Stimulated activated CD4-positive, alpha-beta T cell treated with anti-CD3 and anti-CD28 coated beads, TNF-alpha, amount 100 ng/mL, for 48 hours (primary cell): ENCODE measurements at regions not wholly inside any gene's neighbourhood (a gene's known extent, or its start where the extent isn't known, plus 50 kb on each side); places are given as distances from the start of the nearest gene placed in this dataset.
"Not testable (repeated sequence)": the region's sequence is repeated elsewhere in the genome, so short reads cannot be mapped to it uniquely, and the experiment has no call there.

ENCODE experiments used
- DNase-seq, 3 donors: peaks; one replicate each; pipeline ENCODE4 v3.0.0-alpha.2; 2020; ENCODE audit warnings: low read depth in 3 of 3

DNA sequence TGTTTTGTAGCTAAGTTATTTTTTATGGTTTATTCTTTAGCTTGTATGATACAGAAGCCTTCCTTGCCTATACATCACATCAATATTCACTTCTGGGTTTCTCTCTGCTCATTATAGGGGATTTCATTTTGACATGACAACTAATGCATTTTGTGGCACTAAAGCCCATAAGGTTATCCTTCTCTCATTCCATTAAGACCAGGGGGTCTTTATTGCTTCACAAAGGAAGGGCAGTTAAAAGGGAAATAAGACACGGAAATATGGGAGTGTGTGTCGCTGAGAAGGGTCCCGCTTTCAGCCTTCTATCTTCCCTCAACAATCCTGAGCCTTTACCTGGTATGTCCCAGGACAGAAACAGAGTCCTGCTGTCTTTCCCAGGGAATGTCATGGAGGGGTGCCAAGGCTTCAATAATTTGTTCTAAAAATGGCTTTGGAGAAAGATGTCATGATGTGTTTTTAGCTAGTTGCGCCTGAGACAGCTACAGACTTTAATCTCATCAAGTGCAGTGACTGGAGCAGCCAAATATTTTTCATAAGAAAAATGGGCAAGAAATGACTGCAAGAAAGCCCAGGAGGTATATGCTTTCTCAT, 1145.4 kb upstream of the TMEM132C start:
- DNase-seq, result no peak

DNA sequence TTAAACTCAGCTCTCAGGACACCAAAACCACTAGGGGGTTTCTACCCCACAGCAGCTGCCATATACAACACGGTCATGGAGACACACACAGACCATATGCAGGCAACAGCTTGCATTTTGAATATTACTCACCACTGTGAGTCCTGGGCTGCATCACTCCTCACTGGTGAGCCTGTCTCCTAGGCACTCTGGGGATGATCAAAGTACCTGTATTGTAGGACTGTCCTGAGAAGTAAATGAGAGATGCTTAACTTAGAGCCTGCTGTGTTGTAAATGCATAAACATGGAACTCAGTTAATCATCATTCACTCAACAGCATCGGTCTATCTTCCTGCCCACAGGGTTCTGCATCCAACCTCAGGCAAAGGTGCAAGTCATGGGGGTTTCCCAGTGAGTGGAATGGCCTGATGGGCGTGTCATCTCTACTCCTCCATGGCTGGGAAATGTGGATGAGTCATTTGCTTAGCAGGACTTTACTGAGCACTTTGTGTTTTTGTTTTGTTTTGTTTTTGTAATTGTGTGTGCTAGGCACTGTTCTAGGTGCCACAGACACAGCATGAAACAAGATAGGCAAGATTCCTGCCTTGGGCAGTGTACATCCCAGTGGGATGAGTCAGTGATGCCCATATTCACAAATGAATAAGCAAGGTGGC, 1141.2 kb upstream of the TMEM132C start:
- peak in 2 of 3 donors; percentile 24 to 50 for DNase-seq

DNA sequence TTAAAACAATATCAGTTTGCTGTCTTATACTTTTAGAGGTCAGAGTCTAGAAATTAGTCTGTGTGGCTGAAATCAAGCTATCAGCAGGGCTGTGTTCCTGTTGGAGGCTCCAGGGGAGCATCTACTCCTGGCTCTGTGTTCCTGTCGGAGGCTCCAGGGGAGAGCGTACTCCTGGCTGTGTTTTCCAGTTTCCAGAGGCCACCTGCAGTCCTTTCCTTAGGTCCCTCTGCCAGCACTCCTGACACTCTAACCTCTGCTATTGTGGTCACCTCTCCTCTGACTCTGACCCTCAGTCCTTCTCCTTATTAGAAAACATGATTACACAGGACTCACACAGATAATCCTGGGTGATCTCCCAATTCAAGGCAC, 1140.7 kb upstream of the TMEM132C start:
- no peak for DNase-seq

DNA sequence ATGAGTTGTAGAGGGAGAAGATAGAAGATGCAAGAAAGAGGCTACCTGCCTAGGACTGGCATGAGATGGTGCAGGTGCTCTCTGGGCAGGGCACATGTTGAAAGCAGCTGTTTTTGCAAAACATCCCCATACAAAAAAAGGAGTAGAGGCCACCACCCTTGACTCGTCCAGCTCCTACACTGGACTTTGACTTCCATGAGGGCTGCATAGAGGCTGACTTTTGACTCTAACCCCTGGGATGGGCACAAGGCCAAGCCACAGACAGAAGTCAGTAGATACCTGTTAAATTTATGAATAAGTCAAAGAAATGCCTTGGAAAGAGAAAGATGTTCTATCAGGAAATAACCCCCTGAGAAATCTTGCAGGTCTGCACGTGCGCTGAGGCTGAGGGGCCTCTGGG, 1139.1 kb upstream of the TMEM132C start:
- DNase-seq, result no peak

DNA sequence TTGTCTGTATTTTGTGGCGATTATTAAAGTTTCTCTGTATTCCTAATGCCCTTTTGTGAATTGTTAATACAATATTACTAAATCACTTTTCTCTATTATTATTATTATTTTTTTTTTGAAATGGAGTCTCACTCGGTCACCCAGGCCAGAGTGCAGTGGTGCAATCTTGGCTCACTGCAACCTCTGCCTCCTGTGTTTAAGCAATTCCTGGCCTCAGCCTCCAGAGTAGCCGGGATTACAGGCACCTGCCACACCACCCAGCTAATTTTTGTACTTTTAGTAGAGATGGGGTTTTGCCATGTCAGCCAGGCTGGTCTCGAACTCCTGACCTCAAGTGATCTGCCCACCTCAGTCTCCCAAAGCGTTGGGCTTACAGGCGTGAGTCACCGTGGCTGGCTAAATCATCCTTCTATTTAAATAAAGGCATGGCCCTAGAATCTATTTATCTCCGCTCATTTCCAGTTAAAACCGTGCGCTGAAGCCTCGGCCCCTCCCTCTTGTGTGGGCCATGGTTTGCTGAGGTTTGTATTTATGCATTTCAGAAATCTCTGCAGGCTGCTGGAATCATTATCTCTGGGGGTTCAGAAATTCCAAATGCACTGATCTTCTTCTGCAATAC, 1136.4 kb upstream of the TMEM132C start:
- no peak for DNase-seq

DNA sequence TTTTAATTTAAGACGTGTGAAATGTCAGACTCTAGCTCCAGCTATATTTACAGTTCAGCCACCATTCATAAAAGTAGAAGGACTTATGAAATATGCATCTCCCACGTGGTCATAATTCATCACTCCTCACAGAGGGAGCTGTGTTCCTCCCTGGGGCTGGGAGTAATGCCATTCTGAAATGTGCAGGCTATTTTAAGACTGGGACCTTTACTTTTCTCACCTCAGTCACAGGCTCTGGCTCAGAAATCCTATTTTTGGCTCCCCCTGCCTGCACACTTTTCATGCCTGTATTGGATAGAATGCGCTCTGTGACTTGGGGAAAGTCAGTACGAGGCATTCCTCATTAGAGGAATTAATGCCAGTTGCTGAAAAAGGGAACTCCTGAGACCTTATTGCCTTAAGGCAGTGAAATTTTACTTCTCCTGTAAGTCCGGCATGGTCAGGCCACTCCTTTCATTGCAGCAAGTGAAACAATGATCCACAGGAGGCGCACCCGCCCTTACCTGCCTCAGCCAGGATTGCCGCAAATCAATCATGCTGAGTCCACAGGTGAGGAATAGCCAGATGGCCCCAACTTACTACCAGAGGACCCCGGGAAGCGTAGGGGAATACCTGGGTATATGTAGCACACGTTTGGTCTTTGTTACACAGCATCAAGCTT, 1133.2 kb upstream of the TMEM132C start:
- DNase-seq, result no peak

DNA sequence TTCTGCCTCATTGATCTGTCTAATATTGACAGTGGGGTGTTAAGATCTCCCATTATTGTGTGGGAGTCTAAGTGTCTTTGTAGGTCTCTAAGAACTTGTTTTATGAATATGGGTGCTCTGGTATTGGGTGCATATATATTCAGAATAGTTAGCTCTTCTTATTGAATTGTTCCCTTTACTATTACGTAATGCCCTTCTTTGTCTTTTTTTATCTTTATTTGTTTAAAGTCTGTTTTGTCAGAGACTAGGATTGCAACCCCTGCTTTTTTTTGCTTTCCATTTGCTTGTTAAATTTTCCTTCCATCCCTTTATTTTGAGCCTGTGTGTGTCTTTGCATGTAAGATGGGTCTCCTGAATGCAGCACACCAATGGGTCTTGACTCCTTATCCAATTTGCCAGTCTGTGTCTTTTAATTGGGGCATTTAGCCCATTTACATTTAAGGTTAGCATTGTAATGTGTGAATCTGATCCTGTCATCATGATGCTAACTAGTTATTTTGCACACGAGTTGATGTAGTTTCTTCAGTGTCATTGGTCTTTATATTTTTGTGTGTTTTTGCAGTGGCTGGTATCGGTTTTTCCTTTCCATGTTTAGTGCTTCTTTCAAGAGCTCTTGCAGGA, 1126.0 kb upstream of the TMEM132C start:
- DNase-seq, result not testable (repeated sequence)

DNA sequence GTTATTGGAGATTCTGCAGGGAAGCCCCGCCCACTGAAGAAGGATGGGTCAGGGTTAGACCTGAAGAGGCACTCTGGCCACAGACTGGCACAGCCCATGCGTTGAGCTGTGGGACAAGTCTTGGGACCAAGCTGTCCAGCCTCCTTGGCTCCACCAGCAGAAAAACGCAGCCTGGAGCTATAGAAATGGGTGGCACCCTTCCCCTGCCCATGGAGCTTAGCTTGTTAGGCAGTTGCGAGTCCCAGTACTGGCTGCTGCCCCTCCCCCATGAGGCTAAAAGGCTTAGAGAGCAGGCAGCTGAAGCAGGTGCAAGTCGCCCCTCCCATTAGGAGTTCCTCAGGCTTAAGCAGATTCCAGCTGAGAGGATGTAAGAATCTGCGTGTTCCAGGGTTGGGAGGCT, 1124.0 kb upstream of the TMEM132C start:
- DNase-seq, result no peak

DNA sequence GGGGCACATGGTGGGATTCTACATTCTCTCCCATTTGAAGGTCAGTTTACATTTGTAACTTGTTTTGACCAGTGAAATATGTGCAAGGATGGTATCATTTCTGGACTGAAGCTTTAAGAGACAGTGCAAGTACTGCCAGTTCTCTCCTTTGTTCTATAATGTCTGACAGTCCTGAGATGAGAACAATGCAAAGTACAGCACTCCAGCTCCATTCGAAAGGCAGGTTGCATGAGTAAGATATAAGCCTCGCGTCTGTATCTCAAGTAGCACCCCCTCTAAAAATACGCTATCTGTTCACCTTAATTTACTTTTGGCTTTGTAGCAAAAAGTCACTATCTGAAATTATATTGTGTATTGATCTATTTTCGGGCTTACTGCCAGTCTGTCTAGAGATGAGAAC, 1122.2 kb upstream of the TMEM132C start:
- no peak for DNase-seq

DNA sequence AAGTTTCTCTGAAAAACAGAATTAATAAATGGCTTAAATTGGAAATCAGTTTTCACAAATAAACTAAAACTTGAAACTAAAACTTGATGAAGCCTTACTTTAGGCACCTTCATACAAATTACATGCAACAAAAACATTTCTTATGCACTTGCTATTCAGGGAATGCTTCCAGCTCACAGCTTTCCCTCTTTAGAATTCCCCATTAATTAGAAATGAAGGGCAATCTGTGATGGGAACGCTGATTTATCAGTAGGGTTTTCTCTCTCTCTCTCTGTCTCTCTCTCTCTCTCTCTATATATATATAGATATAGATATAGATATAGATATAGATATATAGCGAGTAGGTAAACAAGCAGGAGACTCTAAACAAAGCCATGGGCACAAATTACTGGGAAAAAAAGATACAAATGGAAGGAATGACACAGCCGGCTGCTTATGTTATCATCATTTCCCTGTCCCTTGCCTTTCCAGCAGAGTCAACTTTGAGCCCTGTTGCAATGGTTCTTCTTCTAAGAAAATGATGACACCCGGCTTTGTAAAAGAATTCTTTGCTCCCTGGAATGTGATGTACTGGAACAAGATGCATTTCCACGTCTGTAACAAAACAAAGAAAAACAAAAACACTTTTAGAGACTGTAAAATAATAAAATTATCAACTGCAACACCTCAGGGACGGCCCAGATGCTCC, 1121.6 kb upstream of the TMEM132C start:
- no peak for DNase-seq

DNA sequence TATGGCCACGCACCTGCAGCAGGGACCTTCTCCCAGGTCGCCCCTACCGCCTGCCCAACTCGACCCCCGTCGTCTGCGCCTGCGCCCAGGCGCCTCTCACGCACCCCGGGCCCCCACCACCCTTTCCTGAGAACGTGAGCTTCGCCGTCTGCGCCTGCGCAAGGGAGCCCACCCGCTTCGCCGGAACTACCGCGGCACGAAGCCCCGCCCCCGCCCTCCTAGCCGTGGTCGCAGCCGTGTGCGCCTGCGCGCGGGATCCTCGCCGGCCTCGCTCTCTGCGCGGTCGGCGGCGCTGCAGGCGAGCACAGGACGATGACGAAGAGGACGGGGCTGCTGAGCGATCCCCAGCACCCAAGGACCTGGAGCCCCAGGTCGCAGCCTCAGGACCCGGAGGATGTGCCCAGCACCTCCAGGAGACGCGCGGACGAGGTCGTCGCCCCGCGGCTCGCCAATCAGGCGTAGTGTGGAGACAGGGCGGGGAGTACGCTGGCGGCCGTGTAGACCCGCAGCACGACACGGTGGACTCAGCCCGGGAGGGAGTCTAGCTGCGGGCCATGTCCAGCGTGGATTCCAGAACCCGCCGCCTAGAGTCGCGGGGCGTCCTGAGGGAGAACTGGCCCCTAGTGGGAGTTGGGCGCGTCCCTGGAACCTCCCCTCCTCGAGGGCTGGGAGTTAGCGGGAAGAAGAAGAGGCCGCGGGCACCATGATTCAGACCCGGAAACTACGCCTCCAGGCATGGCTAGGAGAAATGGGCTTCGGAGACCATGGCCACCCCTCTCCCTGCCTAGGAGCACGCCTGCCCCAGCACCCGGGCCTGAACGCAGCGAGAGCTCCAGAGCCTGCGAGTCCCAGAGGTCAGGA, 1120.8 kb upstream of the TMEM132C start:
- DNase-seq, result peak; percentile 32 to 74 (median 56)

DNA sequence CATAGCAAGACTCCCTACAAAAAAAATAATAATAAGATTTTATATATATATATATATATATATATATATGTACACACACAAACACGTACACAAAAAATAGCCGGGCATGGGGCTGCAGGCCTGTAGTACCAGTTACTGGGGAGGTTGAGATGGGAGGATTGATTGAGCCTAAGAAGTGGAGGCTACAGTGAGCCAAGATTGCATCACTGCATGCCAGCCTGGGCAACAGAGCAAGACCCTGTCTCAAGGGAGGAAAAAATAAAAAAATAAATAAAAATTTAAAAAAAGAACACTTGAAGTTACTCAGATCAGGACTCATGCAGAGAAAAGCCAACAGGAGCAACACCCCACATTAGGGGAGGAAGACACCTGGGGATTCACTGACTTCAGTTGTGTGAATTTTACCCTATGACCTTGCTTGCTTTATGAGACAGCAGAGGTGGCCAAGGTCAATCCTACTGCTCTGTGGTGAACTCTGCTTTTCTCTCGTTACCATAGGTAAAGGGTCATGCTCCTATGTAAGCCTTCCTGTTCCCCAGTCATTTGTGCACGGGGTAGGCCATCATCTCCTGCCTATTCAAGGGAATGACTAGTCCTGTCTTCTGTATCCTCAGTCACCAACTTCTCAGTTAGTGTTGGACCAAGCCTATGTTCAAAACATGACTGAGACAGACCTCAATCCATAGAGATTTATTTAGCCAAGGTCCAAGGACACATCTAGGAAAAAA, 1119.8 kb upstream of the TMEM132C start:
- DNase-seq, result no peak

DNA sequence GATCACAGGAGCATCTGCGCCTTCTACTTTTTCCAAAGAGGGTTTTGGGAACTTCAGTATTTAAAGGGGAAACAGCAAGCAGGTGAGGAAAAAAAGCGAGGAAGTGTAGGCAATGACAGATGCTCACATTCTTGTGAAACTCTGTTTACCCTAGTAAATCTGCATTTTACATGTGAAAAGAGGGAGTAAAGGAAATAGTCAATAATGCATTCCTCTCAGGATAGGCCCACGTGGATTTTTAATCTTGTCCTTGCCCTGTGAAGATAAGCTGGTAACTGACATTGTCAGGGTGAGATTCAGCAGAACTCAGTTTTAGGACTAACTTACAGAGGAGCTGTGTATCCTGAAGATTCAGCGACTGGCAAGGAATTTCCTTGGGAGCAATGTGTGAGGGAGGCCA, 1119.2 kb upstream of the TMEM132C start:
- DNase-seq, result no peak

DNA sequence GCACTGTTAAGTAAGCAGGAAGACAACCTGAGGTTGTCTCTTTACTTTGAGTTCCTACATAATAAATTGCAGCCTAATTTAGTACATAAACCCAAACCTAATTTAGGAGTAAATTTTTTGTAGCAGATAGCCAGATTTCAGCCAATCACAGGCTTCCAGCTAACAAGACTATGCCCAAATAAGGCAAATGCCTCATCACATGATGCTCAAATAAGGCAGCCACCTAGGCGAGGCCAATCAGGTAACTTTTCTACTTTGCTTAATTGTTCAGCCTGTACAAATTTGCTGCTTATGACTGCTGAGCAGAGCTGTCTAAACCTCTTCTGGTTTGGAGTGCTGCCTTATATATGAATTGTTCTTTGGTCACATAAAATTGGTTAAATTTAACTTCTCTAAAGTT, 1118.7 kb upstream of the TMEM132C start:
- no peak for DNase-seq

DNA sequence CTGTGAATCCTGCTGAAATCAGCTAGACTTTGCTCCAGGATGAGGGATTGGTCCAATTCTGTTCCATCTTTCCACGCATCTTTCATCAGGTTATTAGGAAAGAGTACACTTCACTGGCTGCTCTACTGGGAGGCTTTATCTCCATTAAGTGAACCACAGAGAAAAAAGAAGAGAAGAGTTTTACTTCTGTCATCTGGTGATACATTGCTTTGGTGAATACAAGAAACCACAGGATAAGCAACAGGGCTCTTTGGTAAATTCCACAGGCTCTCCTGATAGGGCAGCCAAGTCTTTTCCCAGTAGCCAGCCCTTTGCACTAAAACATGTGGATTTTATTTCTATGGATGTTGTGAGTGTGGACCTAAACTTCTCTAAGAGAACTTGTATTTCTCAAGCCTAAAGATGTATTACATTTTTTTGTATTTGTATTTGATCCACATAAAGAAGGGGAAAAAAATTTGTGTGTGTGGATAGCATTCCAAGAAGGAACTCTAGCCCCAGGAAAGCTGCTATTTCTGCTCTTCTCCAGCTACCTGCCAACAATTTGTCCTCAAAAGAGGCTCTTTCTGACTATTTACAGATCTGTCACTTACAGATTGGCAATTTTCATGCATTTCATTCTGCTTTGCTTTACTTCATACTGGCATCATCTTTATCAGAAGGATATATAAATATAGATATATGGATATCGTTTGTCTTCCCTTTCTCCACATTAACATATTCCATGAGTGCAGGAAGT, 1117.6 kb upstream of the TMEM132C start:
- DNase-seq, result no peak

DNA sequence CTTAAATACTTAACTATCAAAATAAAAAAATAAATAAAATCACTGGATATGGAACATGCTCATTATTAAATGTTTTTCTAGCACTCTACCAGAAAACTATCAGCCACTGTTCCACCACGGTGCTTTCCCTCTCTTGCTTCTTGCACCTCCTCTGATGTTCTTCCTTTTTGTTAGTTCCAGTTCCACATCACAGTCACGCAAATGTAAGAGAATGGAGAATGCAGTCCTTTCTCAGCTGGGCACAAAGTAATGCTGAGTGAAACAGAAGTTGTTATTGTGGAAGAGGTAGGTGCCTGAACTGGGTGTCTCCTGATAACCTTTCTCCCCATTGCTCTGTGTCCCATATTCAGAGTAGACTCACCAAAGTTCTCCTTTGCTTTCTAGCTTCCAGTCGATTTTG, 1116.9 kb upstream of the TMEM132C start:
- DNase-seq, result no peak

DNA sequence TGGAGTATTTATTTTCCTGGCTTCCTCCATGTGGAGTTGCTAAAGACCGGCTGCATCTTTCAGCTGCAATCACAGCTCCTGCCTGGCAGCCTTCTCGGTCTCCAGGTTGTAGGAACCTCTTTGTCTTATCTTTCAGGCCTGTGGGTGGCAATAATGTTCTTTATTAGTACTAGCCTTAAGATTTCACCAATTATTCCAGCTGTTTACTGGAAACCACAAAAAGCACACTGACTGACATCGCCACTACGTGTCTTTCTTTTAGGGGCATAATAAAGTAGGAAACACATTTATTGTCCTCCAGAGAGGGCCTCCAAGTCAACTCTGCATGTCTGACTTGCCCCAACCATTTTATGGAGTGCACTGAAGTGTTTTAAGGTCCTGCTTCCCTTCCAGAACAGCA, 1116.5 kb upstream of the TMEM132C start:
- no peak for DNase-seq

DNA sequence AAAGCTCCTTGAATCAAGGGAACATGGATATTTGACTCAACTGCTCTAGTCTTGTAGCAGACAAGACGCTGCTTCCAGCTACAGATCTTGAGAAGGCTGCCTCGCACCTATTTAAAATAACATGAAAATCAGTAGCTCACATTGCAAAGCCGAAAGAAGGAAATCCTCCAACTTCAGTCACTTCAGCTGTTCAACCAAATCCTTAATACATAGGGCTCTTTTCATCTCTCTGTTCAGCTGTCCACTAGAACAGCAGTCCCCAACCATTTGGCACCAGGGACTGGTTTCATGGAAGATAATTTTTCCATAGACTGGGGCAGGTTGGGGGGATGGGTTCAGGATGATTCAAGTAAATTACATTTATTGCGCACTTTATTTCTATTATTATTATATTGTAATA, 1116.0 kb upstream of the TMEM132C start:
- DNase-seq, result no peak

DNA sequence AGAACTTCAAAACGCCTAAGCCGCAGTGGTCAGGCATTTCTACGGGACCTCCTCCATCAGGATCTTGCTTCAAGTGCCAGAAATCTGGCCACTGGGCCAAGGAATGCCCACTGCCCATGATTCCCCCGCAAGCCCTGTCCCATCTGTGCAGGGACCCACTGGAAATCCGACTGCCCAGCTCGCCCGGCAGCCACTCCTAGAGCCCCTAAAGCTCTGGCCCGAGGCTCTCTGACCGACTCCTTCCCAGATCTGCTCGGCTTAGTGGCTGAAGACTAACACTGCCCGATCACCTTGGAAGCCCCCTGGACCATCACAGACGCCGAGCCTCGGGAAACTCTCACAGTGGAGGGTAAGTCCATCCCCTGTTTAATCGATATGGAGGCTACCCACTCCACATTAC, 1113.0 kb upstream of the TMEM132C start:
- DNase-seq, result no peak

DNA sequence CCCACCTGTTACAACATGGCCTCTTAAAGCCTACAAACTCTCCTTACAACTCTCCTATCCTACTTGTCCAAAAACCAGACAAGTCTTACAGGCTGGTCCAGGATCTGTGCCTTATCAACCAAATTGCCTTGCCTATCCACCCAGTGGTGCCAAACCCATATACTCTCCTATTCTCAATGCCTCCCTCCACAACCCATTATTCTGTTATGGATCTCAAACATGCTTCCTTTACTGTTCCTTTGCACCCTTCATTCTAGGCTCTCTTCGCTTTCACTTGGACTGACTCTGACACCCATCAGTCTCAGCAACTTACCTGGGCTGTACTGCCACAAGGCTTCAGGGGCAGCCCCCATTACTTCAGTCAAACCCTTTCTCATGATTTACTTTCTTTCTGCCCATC, 1112.1 kb upstream of the TMEM132C start:
- not testable (repeated sequence) for DNase-seq
